ENCODE measurements at regions not wholly inside any gene's neighbourhood (a gene's known extent, or its start where the extent isn't known, plus 50 kb on each side); places are given as distances from the start of the nearest gene placed in this dataset.
"Not testable (repeated sequence)": the region's sequence is repeated elsewhere in the genome, so short reads cannot be mapped to it uniquely, and the experiment has no call there.

DNA sequence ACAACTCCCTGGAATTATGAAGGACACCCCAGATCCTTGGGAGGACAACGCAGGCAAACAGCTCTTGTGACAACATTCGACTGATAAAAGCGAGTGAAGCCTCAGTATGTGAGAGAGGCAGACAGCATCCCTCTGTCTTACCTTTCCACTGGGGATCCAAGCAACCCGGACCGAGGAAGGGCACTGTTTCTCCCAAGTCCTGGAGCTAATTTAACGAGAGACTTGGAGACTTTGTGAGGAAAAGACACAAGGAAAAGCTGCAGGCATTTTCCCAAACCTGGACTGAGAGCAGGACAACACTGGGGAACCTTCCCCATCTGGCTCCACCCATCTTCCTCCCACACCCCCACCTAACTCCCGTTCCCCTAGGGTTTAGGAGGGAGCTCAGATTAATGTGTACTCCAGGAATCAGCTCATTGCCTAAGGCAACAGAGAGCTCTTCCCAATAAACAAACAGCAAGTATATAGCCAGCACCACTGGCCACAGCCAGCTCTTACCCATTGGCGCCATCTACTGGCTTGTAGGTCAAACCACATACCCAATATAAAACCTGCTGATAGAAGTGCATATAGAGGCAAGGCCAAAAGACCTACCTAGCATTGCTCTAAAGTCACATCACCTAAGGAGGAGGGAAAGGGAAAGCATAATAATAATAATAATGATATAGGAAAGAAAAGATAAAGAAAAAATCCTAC, 76.7 kb upstream of the NEK3 start:
- TF ChIP-seq, protein P1, sequence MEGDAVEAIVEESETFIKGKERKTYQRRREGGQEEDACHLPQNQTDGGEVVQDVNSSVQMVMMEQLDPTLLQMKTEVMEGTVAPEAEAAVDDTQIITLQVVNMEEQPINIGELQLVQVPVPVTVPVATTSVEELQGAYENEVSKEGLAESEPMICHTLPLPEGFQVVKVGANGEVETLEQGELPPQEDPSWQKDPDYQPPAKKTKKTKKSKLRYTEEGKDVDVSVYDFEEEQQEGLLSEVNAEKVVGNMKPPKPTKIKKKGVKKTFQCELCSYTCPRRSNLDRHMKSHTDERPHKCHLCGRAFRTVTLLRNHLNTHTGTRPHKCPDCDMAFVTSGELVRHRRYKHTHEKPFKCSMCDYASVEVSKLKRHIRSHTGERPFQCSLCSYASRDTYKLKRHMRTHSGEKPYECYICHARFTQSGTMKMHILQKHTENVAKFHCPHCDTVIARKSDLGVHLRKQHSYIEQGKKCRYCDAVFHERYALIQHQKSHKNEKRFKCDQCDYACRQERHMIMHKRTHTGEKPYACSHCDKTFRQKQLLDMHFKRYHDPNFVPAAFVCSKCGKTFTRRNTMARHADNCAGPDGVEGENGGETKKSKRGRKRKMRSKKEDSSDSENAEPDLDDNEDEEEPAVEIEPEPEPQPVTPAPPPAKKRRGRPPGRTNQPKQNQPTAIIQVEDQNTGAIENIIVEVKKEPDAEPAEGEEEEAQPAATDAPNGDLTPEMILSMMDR (IDR thresholded peaks at IDR 0.05 in 2 of 3, conservative IDR thresholded peaks at IDR 0.05 in 1 of 3; ENCODE audit: borderline replicate concordance in 1 of 3, insufficient read depth in 1 of 3, low read depth in 2 of 3, low read length in 2 of 3): peak; percentile 30 to 54 (median 33); a peak in 4 of 6 replicates
- TF ChIP-seq, protein P2, sequence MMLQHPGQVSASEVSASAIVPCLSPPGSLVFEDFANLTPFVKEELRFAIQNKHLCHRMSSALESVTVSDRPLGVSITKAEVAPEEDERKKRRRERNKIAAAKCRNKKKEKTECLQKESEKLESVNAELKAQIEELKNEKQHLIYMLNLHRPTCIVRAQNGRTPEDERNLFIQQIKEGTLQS (IDR thresholded peaks at IDR 0.05): not testable (repeated sequence)
- not testable (repeated sequence) for TF ChIP-seq EZH2 (IDR thresholded peaks at IDR 0.05); ZNF274 (IDR thresholded peaks at IDR 0.05; ENCODE audit: low read depth, low read length); SRF (IDR thresholded peaks at IDR 0.05; ENCODE audit: low read depth); TCF7L2 (IDR thresholded peaks at IDR 0.05; ENCODE audit: borderline replicate concordance, extremely low read depth, insufficient read depth, insufficient read length); POLR2A (IDR thresholded peaks at IDR 0.05; ENCODE audit: borderline replicate concordance, extremely low read depth, insufficient read depth, insufficient read length); POLR2AphosphoS5 (IDR thresholded peaks at IDR 0.05; ENCODE audit: low read depth, low read length)
- TF ChIP-seq, protein P3, sequence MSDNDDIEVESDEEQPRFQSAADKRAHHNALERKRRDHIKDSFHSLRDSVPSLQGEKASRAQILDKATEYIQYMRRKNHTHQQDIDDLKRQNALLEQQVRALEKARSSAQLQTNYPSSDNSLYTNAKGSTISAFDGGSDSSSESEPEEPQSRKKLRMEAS (IDR thresholded peaks at IDR 0.05): not testable (repeated sequence)
- TF ChIP-seq, protein P4, sequence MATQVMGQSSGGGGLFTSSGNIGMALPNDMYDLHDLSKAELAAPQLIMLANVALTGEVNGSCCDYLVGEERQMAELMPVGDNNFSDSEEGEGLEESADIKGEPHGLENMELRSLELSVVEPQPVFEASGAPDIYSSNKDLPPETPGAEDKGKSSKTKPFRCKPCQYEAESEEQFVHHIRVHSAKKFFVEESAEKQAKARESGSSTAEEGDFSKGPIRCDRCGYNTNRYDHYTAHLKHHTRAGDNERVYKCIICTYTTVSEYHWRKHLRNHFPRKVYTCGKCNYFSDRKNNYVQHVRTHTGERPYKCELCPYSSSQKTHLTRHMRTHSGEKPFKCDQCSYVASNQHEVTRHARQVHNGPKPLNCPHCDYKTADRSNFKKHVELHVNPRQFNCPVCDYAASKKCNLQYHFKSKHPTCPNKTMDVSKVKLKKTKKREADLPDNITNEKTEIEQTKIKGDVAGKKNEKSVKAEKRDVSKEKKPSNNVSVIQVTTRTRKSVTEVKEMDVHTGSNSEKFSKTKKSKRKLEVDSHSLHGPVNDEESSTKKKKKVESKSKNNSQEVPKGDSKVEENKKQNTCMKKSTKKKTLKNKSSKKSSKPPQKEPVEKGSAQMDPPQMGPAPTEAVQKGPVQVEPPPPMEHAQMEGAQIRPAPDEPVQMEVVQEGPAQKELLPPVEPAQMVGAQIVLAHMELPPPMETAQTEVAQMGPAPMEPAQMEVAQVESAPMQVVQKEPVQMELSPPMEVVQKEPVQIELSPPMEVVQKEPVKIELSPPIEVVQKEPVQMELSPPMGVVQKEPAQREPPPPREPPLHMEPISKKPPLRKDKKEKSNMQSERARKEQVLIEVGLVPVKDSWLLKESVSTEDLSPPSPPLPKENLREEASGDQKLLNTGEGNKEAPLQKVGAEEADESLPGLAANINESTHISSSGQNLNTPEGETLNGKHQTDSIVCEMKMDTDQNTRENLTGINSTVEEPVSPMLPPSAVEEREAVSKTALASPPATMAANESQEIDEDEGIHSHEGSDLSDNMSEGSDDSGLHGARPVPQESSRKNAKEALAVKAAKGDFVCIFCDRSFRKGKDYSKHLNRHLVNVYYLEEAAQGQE (IDR thresholded peaks at IDR 0.05; ENCODE audit: low read depth): not testable (repeated sequence)
- TF ChIP-seq, protein P5, sequence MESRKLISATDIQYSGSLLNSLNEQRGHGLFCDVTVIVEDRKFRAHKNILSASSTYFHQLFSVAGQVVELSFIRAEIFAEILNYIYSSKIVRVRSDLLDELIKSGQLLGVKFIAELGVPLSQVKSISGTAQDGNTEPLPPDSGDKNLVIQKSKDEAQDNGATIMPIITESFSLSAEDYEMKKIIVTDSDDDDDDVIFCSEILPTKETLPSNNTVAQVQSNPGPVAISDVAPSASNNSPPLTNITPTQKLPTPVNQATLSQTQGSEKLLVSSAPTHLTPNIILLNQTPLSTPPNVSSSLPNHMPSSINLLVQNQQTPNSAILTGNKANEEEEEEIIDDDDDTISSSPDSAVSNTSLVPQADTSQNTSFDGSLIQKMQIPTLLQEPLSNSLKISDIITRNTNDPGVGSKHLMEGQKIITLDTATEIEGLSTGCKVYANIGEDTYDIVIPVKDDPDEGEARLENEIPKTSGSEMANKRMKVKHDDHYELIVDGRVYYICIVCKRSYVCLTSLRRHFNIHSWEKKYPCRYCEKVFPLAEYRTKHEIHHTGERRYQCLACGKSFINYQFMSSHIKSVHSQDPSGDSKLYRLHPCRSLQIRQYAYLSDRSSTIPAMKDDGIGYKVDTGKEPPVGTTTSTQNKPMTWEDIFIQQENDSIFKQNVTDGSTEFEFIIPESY (IDR thresholded peaks at IDR 0.05; ENCODE audit: extremely low read depth, insufficient replicate concordance, low read length): not testable (repeated sequence)
